COLO668 (cell line): ENCODE measurements at regions not wholly inside any gene's neighbourhood (a gene's known extent, or its start where the extent isn't known, plus 50 kb on each side); places are given as distances from the start of the nearest gene placed in this dataset.

Source experiments
- DNase-seq: peaks from one replicate; lab custom pipeline; 2025; ENCODE audit not compliant: unreplicated experiment; lab: John Stamatoyannopoulos, UW

DNA sequence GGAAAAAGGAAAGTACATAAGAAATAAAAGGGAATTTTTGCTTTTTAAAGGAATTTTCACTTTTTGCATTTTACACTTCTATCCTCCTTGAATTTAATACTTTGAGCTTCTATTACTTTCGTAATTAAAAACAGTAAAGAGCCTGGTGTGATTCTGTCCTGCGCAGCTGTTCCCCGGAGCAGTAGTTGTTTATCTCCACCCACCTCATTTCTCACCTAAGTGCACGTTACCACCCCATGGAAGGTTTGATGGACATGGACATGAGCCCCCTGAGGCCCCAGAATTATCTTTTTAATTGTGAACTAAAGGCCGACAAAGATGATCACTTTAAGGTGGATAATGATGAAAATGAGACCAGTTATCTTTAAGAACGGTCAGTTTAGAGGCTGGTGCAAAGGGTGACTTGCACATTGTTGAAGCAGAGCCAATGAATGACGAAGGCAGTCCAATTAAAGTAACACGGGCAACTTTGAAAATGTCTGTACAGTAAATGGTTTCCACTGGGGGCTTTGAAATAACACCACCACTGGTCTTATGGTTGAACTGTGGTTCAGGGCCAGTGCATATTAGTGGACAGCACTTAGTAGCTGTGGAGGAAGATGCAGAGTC lies 52.1 kb upstream of the TEX13D start:
- no peak for DNase-seq

- no peak for DNase-seq
Observed at GRCh38 chrX:124282580-124282979, 49.9 kb upstream of the TEX13D start.
